H1 (cell line): ENCODE measurements at regions not wholly inside any gene's neighbourhood (a gene's known extent, or its start where the extent isn't known, plus 50 kb on each side); places are given as distances from the start of the nearest gene placed in this dataset.

Source experiments
- CTCF ChIA-PET: fragments of 300-600 bp; sonication (Branson Sonifier 250); formaldehyde crosslinking; loops from one replicate; lab custom pipeline; 2021; ENCODE audit not compliant: partially characterized antibody; lab: Charles Lee
- POLR2A ChIA-PET: fragments of 300-600 bp; sonication (Branson Sonifier 250); formaldehyde crosslinking; loops from one replicate; lab custom pipeline; 2021; ENCODE audit warnings: inconsistent platforms; ENCODE audit not compliant: partially characterized antibody; lab: Charles Lee
- DNase-seq, 2 experiments: peaks; one replicate each; pipeline versions ENCODE4 v3.0.0 to v3.0.0-alpha.2; 2010 to 2022; ENCODE audit warnings: low spot score in 2 of 2, low read depth in 1 of 2, mixed read lengths in 1 of 2
- FAIRE-seq: peaks from 2 replicates; lab custom pipeline; 2011; peaks lifted over from hg19 to GRCh38; lab: Jason Lieb, UNC
- H2AFZ ChIP-seq: 2 replicates; pipeline ENCODE4 v1.8.1; 2012; ENCODE audit warnings: low read length, inconsistent platforms
- H2AK5ac ChIP-seq: 2 replicates; pipeline ENCODE4 v1.6.1; 2013; ENCODE audit warnings: low read depth, low read length
- H2BK120ac ChIP-seq: replicated peaks from 2 replicates; pipeline ENCODE3; 2013; ENCODE audit warnings: low read depth, low read length, inconsistent platforms
- H2BK12ac ChIP-seq: 2 replicates; pipeline ENCODE4 v1.6.1; 2013; ENCODE audit warnings: low read depth, low read length
- H2BK15ac ChIP-seq: 2 replicates; pipeline ENCODE4 v1.6.1; 2013; ENCODE audit warnings: low read length
- H2BK20ac ChIP-seq: 2 replicates; pipeline ENCODE4 v1.6.1; 2013; ENCODE audit warnings: low read length
- H2BK5ac ChIP-seq: 2 replicates; pipeline ENCODE4 v1.6.1; 2013; ENCODE audit warnings: low read depth, low read length
- H3K14ac ChIP-seq: 2 replicates; pipeline ENCODE4 v1.6.1; 2013; ENCODE audit warnings: inconsistent platforms; ENCODE audit not compliant: insufficient read length
- H3K18ac ChIP-seq: 2 replicates; pipeline ENCODE4 v1.6.1; 2013; ENCODE audit warnings: low read length; ENCODE audit errors: extremely low read depth
- H3K23ac ChIP-seq: 2 replicates; pipeline ENCODE4 v1.6.1; 2013; ENCODE audit warnings: inconsistent platforms; ENCODE audit not compliant: insufficient read length
- H3K23me2 ChIP-seq: 2 replicates; pipeline ENCODE4 v1.6.1; 2013; ENCODE audit warnings: low read depth, low read length
- H3K27ac ChIP-seq: 2 replicates; pipeline ENCODE4 v1.6.1; 2011; ENCODE audit warnings: low read depth, low read length, inconsistent platforms
- H3K27me3 ChIP-seq, 4 experiments: replicated peaks in 1 of 4; 1 replicate in 1 of 4; 2 replicates in 3 of 4; pipeline versions ENCODE4 v1.6.1 to v1.8.1; 2011 to 2013; ENCODE audit warnings: low read length in 3 of 4, mild to moderate bottlenecking in 3 of 4, inconsistent platforms in 2 of 4, mixed read lengths in 2 of 4, moderate library complexity in 1 of 4; ENCODE audit not compliant: control insufficient read depth in 3 of 4, insufficient read depth in 3 of 4; ENCODE audit errors: extremely low read depth in 1 of 4
- H3K36me3 ChIP-seq, 4 experiments: 2 replicates each; pipeline versions ENCODE4 v1.6.1 to v1.8.1; 2011 to 2013; ENCODE audit warnings: mild to moderate bottlenecking in 4 of 4, low read length in 3 of 4, moderate library complexity in 2 of 4, control low read depth in 1 of 4, inconsistent platforms in 1 of 4; ENCODE audit not compliant: insufficient read depth in 4 of 4, control insufficient read depth in 2 of 4
- H3K4ac ChIP-seq: replicated peaks from 2 replicates; pipeline ENCODE3; 2013; ENCODE audit warnings: low read length, low read depth, mixed read lengths, inconsistent platforms; ENCODE audit not compliant: insufficient read length
- H3K4me1 ChIP-seq, 4 experiments: replicated peaks in 1 of 4; 1 replicate in 1 of 4; 2 replicates in 3 of 4; pipeline versions ENCODE4 v1.6.1 to v1.8.1; 2011 to 2013; ENCODE audit warnings: low read length in 3 of 4, inconsistent platforms in 2 of 4, mixed read lengths in 1 of 4; ENCODE audit not compliant: insufficient read depth in 4 of 4, control insufficient read depth in 3 of 4
- H3K4me2 ChIP-seq, 2 experiments: 2 replicates each; pipeline versions ENCODE4 v1.6.1 to v1.8.1; 2011 to 2013; ENCODE audit warnings: low read depth in 2 of 2, low read length in 2 of 2, control low read depth in 1 of 2, inconsistent platforms in 1 of 2, mild to moderate bottlenecking in 1 of 2; ENCODE audit not compliant: insufficient read depth in 1 of 2
- H3K4me3 ChIP-seq, 4 experiments: fragments of 200-600, 300-600 bp in 1 of 4; sonication (generic), shearing (Covaris generic), sonication (Bioruptor Twin) in 1 of 4; 2 replicates each; pipeline versions ENCODE4 v1.5.1 to v1.8.1; 2011 to 2016; ENCODE audit warnings: low read length in 4 of 4, low read depth in 3 of 4, control low read depth in 2 of 4, inconsistent platforms in 2 of 4, mild to moderate bottlenecking in 2 of 4, mixed read lengths in 1 of 4, moderate library complexity in 1 of 4; ENCODE audit not compliant: insufficient read depth in 2 of 4; ENCODE audit errors: extremely low read depth in 1 of 4
- H3K56ac ChIP-seq: replicated peaks from 2 replicates; pipeline ENCODE3; 2013; ENCODE audit warnings: low read depth, mild to moderate bottlenecking, mixed read lengths, low read length, inconsistent platforms; ENCODE audit not compliant: insufficient read length
- H3K79me1 ChIP-seq: 2 replicates; pipeline ENCODE4 v1.6.1; 2013; ENCODE audit warnings: low read depth, low read length, control low read depth
- H3K79me2 ChIP-seq, 2 experiments: 2 replicates each; pipeline versions ENCODE4 v1.6.1 to v1.8.1; 2012 to 2013; ENCODE audit warnings: low read length in 2 of 2, mild to moderate bottlenecking in 2 of 2, inconsistent platforms in 1 of 2; ENCODE audit not compliant: insufficient read depth in 2 of 2, control insufficient read depth in 1 of 2
- H3K9ac ChIP-seq, 4 experiments: replicated peaks in 1 of 4; 1 replicate in 1 of 4; 2 replicates in 3 of 4; pipeline versions ENCODE4 v1.6.1 to v1.8.1; 2011 to 2013; ENCODE audit warnings: low read depth in 3 of 4, low read length in 3 of 4, control low read depth in 2 of 4, mild to moderate bottlenecking in 2 of 4, moderate library complexity in 2 of 4, inconsistent platforms in 1 of 4; ENCODE audit errors: extremely low read depth in 1 of 4
- H3K9me3 ChIP-seq, 2 experiments: 2 replicates each; pipeline versions ENCODE4 v1.6.1 to v1.8.1; 2012 to 2013; ENCODE audit warnings: mild to moderate bottlenecking in 2 of 2, moderate library complexity in 2 of 2, control low read depth in 1 of 2, inconsistent platforms in 1 of 2, low read depth in 1 of 2, low read length in 1 of 2, mixed read lengths in 1 of 2; ENCODE audit not compliant: insufficient read depth in 2 of 2
- H4K20me1 ChIP-seq, 2 experiments: replicated peaks in 1 of 2; 2 replicates each; pipeline versions ENCODE3 to v1.8.1; 2011 to 2013; ENCODE audit warnings: inconsistent platforms in 2 of 2, low read length in 2 of 2, mild to moderate bottlenecking in 1 of 2; ENCODE audit not compliant: insufficient read depth in 2 of 2, control insufficient read depth in 1 of 2
- H4K5ac ChIP-seq: 2 replicates; pipeline ENCODE4 v1.6.1; 2013; ENCODE audit warnings: low read length, low read depth, mixed read lengths, inconsistent platforms; ENCODE audit not compliant: insufficient read length
- H4K8ac ChIP-seq: 2 replicates; pipeline ENCODE4 v1.8.0; 2013; ENCODE audit warnings: mild to moderate bottlenecking, moderate library complexity, low read length, inconsistent platforms; ENCODE audit not compliant: insufficient read depth; ENCODE audit errors: extremely low read depth
- H4K91ac ChIP-seq: replicated peaks from 2 replicates; pipeline ENCODE3; 2013; ENCODE audit warnings: low read length, mixed read lengths, inconsistent platforms; ENCODE audit not compliant: insufficient read length
- CEBPB ChIP-seq: IDR thresholded peaks from 2 replicates; pipeline ENCODE4 v1.6.1; 2012; ENCODE audit warnings: low read depth, low read length
- EGR1 ChIP-seq: IDR thresholded peaks from 2 replicates; pipeline ENCODE4 v1.6.1; 2011; ENCODE audit warnings: low read depth, low read length, borderline replicate concordance
- JUND ChIP-seq: IDR thresholded peaks from 2 replicates; pipeline ENCODE4 v1.6.1; 2011; ENCODE audit warnings: mild to moderate bottlenecking, improper control_type of control experiment, low read length
- SP1 ChIP-seq: IDR thresholded peaks from 2 replicates; pipeline ENCODE4 v1.6.1; 2011; ENCODE audit warnings: low read depth, low read length
- SRF ChIP-seq: IDR thresholded peaks from 2 replicates; pipeline ENCODE4 v1.6.1; 2011; ENCODE audit warnings: mild to moderate bottlenecking, low read depth, low read length, moderate library complexity
- TBP ChIP-seq: IDR thresholded peaks from 2 replicates; pipeline ENCODE4 v1.6.1; 2011; ENCODE audit warnings: low read depth, low read length, improper control_type of control experiment
- TEAD4 ChIP-seq: IDR thresholded peaks from 2 replicates; pipeline ENCODE4 v1.6.1; 2012; ENCODE audit warnings: low read depth, low read length, inconsistent platforms, mixed read lengths
- WGBS, 2 experiments: shearing (Covaris generic) in 1 of 2; methylation state at CpG; one replicate each; pipeline versions ENCODE4 v1.1.6 to v1.1.7; 2013 to 2015; ENCODE audit warnings: low lambda C conversion rate in 2 of 2, mixed read lengths in 2 of 2, inconsistent platforms in 1 of 2, low coverage in 1 of 2, missing lambda C conversion rate in 1 of 2; ENCODE audit not compliant: insufficient replicate concordance in 2 of 2, insufficient coverage in 1 of 2, insufficient read length in 1 of 2; ENCODE audit errors: extremely low coverage in 1 of 2, missing lambda C conversion rate in 1 of 2; 5-methylcytosine and 5-hydroxymethylcytosine counted together
- TF ChIP-seq, protein P1 (sequence below): IDR thresholded peaks from 2 replicates; pipeline ENCODE4 v1.6.1; 2012; ENCODE audit warnings: inconsistent platforms

DNA sequence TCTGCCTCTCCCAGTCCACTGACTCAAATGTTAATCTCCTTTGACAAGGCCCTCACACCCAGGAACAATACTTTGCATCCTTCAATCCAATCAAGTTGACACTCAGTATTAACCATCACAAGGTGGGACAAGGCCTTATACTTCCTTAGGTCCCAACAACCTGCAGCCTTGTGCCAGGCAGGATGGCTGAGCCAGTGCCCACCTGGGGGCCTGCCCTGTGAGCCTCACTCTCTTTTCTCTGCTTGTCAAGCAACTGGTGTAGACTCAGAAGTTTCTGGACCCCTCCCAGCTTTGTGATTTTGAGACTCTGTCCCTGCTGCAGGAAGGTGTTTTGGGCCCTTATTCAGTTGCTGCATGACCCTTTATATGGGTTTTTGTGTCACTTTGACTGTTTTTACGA is 310.0 kb upstream of the C1orf174 start:
- Histone ChIP-seq H3K4me2 (no peak overlapping the region), H3K79me1 (no peaks in the 10 kb centered on the region), H2AFZ (no peak overlapping the region), H4K91ac (no peak overlapping the region), H3K23ac (no peak overlapping the region), H3K27me3 (no peaks in the 10 kb centered on the region), H2BK20ac (no peak overlapping the region), H3K4me3 (no peak overlapping the region), H4K8ac (no peak overlapping the region), H2AK5ac (no peak overlapping the region), H3K27ac (no peak overlapping the region), H4K5ac (no peak overlapping the region), H3K9ac (no peak overlapping the region), H2BK12ac (no peak overlapping the region), H3K79me2 (no peaks in the 10 kb centered on the region), H3K36me3 (no peaks in the 10 kb centered on the region), H3K4me1 (peaks cover 0 to 4% (median 0%) of the 10 kb centered on the region in 4 experiments; a peak in 2 of 7 replicates), H2BK120ac (no peak overlapping the region), H2BK15ac (no peak overlapping the region), H3K4ac (no peak overlapping the region), H2BK5ac (no peak overlapping the region), H3K14ac (no peak overlapping the region), H3K23me2 (no peaks in the 10 kb centered on the region), H3K9me3 (peaks cover 25 to 30% of the 10 kb centered on the region in 2 experiments), H4K20me1 (no peaks in the 10 kb centered on the region), H3K18ac (no peak overlapping the region), H3K56ac (no peak overlapping the region)
- 88% methylated on average over 1 of the region's 1 CpG; no CpG with 5 or more reads in 1 of the 2 experiments for WGBS, 2 experiments
- DNase-seq (no peak), FAIRE-seq (no peak)
- POLR2A ChIA-PET: no interaction called here
- CTCF ChIA-PET: no interaction called here
- TF ChIP-seq, protein P1, sequence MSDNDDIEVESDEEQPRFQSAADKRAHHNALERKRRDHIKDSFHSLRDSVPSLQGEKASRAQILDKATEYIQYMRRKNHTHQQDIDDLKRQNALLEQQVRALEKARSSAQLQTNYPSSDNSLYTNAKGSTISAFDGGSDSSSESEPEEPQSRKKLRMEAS: no peak
- TF ChIP-seq JUND (no peak), TBP (no peak), SP1 (no peak), CEBPB (no peak), TEAD4 (no peak), EGR1 (no peak), SRF (no peak)
